H9 (cell line): ENCODE measurements at regions not wholly inside any gene's neighbourhood (a gene's known extent, or its start where the extent isn't known, plus 50 kb on each side); places are given as distances from the start of the nearest gene placed in this dataset.

ENCODE experiments used
- DNase-seq: peaks from one replicate; pipeline ENCODE4 v3.0.0-alpha.2; 2017
- H2AFZ ChIP-seq: one replicate; pipeline ENCODE4 v1.6.1; 2013; ENCODE audit warnings: mild to moderate bottlenecking, low read length, control low read depth, moderate library complexity
- H2AK5ac ChIP-seq: 2 replicates; pipeline ENCODE4 v1.6.1; 2013; ENCODE audit warnings: low read length, control low read depth, mixed read lengths; ENCODE audit not compliant: insufficient read length
- H2BK120ac ChIP-seq: one replicate; pipeline ENCODE4 v1.6.1; 2013; ENCODE audit warnings: low read depth, mild to moderate bottlenecking, low read length, control low read depth, inconsistent platforms; ENCODE audit not compliant: poor library complexity, severe bottlenecking
- H2BK12ac ChIP-seq: 2 replicates; pipeline ENCODE4 v1.6.1; 2013; ENCODE audit warnings: low read length, control low read depth, mixed read lengths, low read depth; ENCODE audit not compliant: insufficient read length
- H2BK15ac ChIP-seq: 2 replicates; pipeline ENCODE4 v1.6.1; 2013; ENCODE audit warnings: low read depth, low read length, control low read depth
- H2BK20ac ChIP-seq: one replicate; pipeline ENCODE4 v1.6.1; 2013; ENCODE audit warnings: low read depth, mild to moderate bottlenecking, low read length, control low read depth, inconsistent platforms; ENCODE audit not compliant: poor library complexity, severe bottlenecking
- H2BK5ac ChIP-seq: 2 replicates; pipeline ENCODE4 v1.6.1; 2013; ENCODE audit warnings: low read length, control low read depth, mixed read lengths; ENCODE audit not compliant: insufficient read length
- H3K14ac ChIP-seq: 2 replicates; pipeline ENCODE4 v1.6.1; 2013; ENCODE audit warnings: low read length, control low read depth; ENCODE audit not compliant: insufficient read depth
- H3K18ac ChIP-seq: 2 replicates; pipeline ENCODE4 v1.6.1; 2013; ENCODE audit warnings: low read depth, mild to moderate bottlenecking, mixed read lengths, low read length, control low read depth; ENCODE audit not compliant: insufficient read length
- H3K23ac ChIP-seq: 2 replicates; pipeline ENCODE4 v1.6.1; 2013; ENCODE audit warnings: low read length, control low read depth, mixed read lengths, low read depth; ENCODE audit not compliant: insufficient read length
- H3K23me2 ChIP-seq: 2 replicates; pipeline ENCODE4 v1.6.1; 2013; ENCODE audit warnings: low read depth, mild to moderate bottlenecking, mixed read lengths, low read length, control low read depth; ENCODE audit not compliant: insufficient read length, poor library complexity, severe bottlenecking
- H3K27ac ChIP-seq: 2 replicates; pipeline ENCODE4 v1.5.1; 2013; ENCODE audit warnings: low read length, control low read depth, mixed read lengths, low read depth; ENCODE audit not compliant: insufficient read length
- H3K27me3 ChIP-seq: 2 replicates; pipeline ENCODE4 v1.6.1; 2013; ENCODE audit warnings: low read length, control low read depth, inconsistent platforms; ENCODE audit not compliant: insufficient read depth
- H3K4ac ChIP-seq: 2 replicates; pipeline ENCODE4 v1.6.1; 2013; ENCODE audit warnings: low read depth, mild to moderate bottlenecking, control low read depth, inconsistent platforms, low read length, moderate library complexity
- H3K4me1 ChIP-seq: 2 replicates; pipeline ENCODE4 v1.6.1; 2013; ENCODE audit warnings: low read length, control low read depth, inconsistent platforms; ENCODE audit not compliant: insufficient read depth
- H3K4me2 ChIP-seq: 2 replicates; pipeline ENCODE4 v1.6.1; 2013; ENCODE audit warnings: low read length, control low read depth, mixed read lengths; ENCODE audit not compliant: insufficient read length, insufficient read depth
- H3K56ac ChIP-seq: 2 replicates; pipeline ENCODE4 v1.6.1; 2013; ENCODE audit warnings: low read depth, mild to moderate bottlenecking, mixed read lengths, low read length, control low read depth; ENCODE audit not compliant: insufficient read length
- H3K79me1 ChIP-seq: 2 replicates; pipeline ENCODE4 v1.6.1; 2013; ENCODE audit warnings: low read depth, mild to moderate bottlenecking, moderate library complexity, low read length, control low read depth, inconsistent platforms; ENCODE audit not compliant: insufficient read depth, poor library complexity, severe bottlenecking
- H3K79me2 ChIP-seq: 2 replicates; pipeline ENCODE4 v1.6.1; 2013; ENCODE audit warnings: low read length, control low read depth, inconsistent platforms; ENCODE audit not compliant: insufficient read depth
- H3K9ac ChIP-seq: 2 replicates; pipeline ENCODE4 v1.6.1; 2013; ENCODE audit warnings: low read length, control low read depth, mixed read lengths; ENCODE audit not compliant: insufficient read length; ENCODE audit errors: extremely low read depth
- H3K9me3 ChIP-seq: one replicate; pipeline ENCODE4 v1.6.1; 2013; ENCODE audit warnings: low read depth, low read length, inconsistent platforms; ENCODE audit not compliant: control insufficient read depth
- H3T11ph ChIP-seq: one replicate; pipeline ENCODE4 v1.6.1; 2013; ENCODE audit warnings: mild to moderate bottlenecking, low read length, control low read depth, inconsistent platforms
- H4K20me1 ChIP-seq: one replicate; pipeline ENCODE4 v1.6.1; 2013; ENCODE audit not compliant: control insufficient read depth, insufficient read length, insufficient read depth
- H4K5ac ChIP-seq: 2 replicates; pipeline ENCODE4 v1.6.1; 2013; ENCODE audit warnings: low read depth, mild to moderate bottlenecking, mixed read lengths, low read length, control low read depth; ENCODE audit not compliant: insufficient read length
- H4K8ac ChIP-seq: replicated peaks from 2 replicates; pipeline ENCODE4 v1.6.1; 2013; ENCODE audit warnings: low read length, control low read depth, mixed read lengths, low read depth; ENCODE audit not compliant: insufficient read length
- H4K91ac ChIP-seq: 2 replicates; pipeline ENCODE4 v1.6.1; 2013; ENCODE audit warnings: low read depth, mild to moderate bottlenecking, moderate library complexity, mixed read lengths, low read length, control low read depth; ENCODE audit not compliant: insufficient read length
- H3K27ac Mint-ChIP-seq, 3 experiments: 2 replicates in 2 of 3; 3 replicates in 1 of 3; pipeline ENCODE4 v1.8.0; 2020 to 2021; ENCODE audit warnings: mixed read lengths in 3 of 3, mild to moderate bottlenecking in 1 of 3, moderate library complexity in 1 of 3
- H3K27me3 Mint-ChIP-seq: 2 replicates; pipeline ENCODE4 v1.8.0; 2021; ENCODE audit warnings: low read depth, mild to moderate bottlenecking, moderate library complexity, mixed read lengths
- H3K36me3 Mint-ChIP-seq, 3 experiments: 2 replicates in 2 of 3; 3 replicates in 1 of 3; pipeline ENCODE4 v1.8.0; 2020 to 2021; ENCODE audit warnings: low read depth in 3 of 3, mixed read lengths in 3 of 3; ENCODE audit not compliant: insufficient read depth in 1 of 3
- H3K4me1 Mint-ChIP-seq, 2 experiments: 2 replicates each; pipeline ENCODE4 v1.8.0; 2020; ENCODE audit warnings: mixed read lengths in 2 of 2
- H3K4me3 Mint-ChIP-seq, 2 experiments: 2 replicates in 1 of 2; 3 replicates in 1 of 2; pipeline ENCODE4 v1.8.0; 2020 to 2021; ENCODE audit warnings: mild to moderate bottlenecking in 2 of 2, mixed read lengths in 2 of 2, moderate library complexity in 1 of 2
- H3K9me3 Mint-ChIP-seq, 2 experiments: 2 replicates in 1 of 2; 3 replicates in 1 of 2; pipeline ENCODE4 v1.8.0; 2020; ENCODE audit warnings: mild to moderate bottlenecking in 2 of 2, mixed read lengths in 2 of 2, moderate library complexity in 1 of 2
- WGBS: extraction: QIAGEN DNeasy Blood & Tissue Kit; methylation state at CpG from one replicate; pipeline ENCODE4 v1.1.7; 2013; ENCODE audit warnings: missing lambda C conversion rate, low lambda C conversion rate, mixed read lengths; ENCODE audit not compliant: insufficient read length; ENCODE audit errors: extremely low coverage; 5-methylcytosine and 5-hydroxymethylcytosine counted together
- TF ChIP-seq, protein P1 (sequence below): fragments of 200-600 bp; sonication (generic); conservative IDR thresholded peaks from 3 replicates; pipeline ENCODE4 v1.8.0; 2021; ENCODE audit warnings: antibody characterized with exemption, mild to moderate bottlenecking

GRCh38 chr12:24554612-24555295, 394.1 kb downstream of the BCAT1 start:
- peaks cover 26 to 39% of the 10 kb centered on the region in 2 experiments for H3K4me1 Mint-ChIP-seq
- H4K91ac ChIP-seq, result no peak overlapping the region
- no peak overlapping the region for H2BK20ac ChIP-seq
- no peak overlapping the region for H2BK120ac ChIP-seq
- H2AK5ac ChIP-seq, result no peak overlapping the region
- no peaks in the 10 kb centered on the region for H3K23me2 ChIP-seq
- no peak overlapping the region for H2BK12ac ChIP-seq
- H3K4me1 ChIP-seq, result no peaks in the 10 kb centered on the region
- no peak overlapping the region for H2BK15ac ChIP-seq
- H4K5ac ChIP-seq, result no peak overlapping the region
- H3K27ac Mint-ChIP-seq, result no peak overlapping the region
- H3K9ac ChIP-seq, result no peak overlapping the region
- no peak overlapping the region for H3K14ac ChIP-seq
- no peaks in the 10 kb centered on the region for H4K20me1 ChIP-seq
- H3K23ac ChIP-seq, result no peak overlapping the region
- no peaks in the 10 kb centered on the region for H3K9me3 ChIP-seq
- H3K4me2 ChIP-seq, result no peak overlapping the region
- TF ChIP-seq, protein P1, sequence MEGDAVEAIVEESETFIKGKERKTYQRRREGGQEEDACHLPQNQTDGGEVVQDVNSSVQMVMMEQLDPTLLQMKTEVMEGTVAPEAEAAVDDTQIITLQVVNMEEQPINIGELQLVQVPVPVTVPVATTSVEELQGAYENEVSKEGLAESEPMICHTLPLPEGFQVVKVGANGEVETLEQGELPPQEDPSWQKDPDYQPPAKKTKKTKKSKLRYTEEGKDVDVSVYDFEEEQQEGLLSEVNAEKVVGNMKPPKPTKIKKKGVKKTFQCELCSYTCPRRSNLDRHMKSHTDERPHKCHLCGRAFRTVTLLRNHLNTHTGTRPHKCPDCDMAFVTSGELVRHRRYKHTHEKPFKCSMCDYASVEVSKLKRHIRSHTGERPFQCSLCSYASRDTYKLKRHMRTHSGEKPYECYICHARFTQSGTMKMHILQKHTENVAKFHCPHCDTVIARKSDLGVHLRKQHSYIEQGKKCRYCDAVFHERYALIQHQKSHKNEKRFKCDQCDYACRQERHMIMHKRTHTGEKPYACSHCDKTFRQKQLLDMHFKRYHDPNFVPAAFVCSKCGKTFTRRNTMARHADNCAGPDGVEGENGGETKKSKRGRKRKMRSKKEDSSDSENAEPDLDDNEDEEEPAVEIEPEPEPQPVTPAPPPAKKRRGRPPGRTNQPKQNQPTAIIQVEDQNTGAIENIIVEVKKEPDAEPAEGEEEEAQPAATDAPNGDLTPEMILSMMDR, result no peak
- H3K9me3 Mint-ChIP-seq, result no peaks in the 10 kb centered on the region
- H4K8ac ChIP-seq, result no peak overlapping the region
- H3K79me1 ChIP-seq, result no peaks in the 10 kb centered on the region
- H3K56ac ChIP-seq, result no peak overlapping the region
- no peak overlapping the region; a peak in 1 of 5 replicates for H3K4me3 Mint-ChIP-seq
- no peak overlapping the region for H2AFZ ChIP-seq
- no peak overlapping the region for H3T11ph ChIP-seq
- H2BK5ac ChIP-seq, result no peak overlapping the region
- H3K18ac ChIP-seq, result no peak overlapping the region
- H3K79me2 ChIP-seq, result no peaks in the 10 kb centered on the region
- no CpG with 5 or more reads among the region's 11 CpGs for WGBS
- no peak overlapping the region for H3K27ac ChIP-seq
- no peak for DNase-seq
- H3K4ac ChIP-seq, result no peak overlapping the region
- H3K27me3 Mint-ChIP-seq, result peaks cover 1% of the 10 kb centered on the region
- H3K27me3 ChIP-seq, result no peaks in the 10 kb centered on the region
- no peaks in the 10 kb centered on the region; a peak in 1 of 7 replicates for H3K36me3 Mint-ChIP-seq
